Breast epithelium (tissue), 4 donors: ENCODE measurements at regions not wholly inside any gene's neighbourhood (a gene's known extent, or its start where the extent isn't known, plus 50 kb on each side); places are given as distances from the start of the nearest gene placed in this dataset.

Experiments used
- DNase-seq, 2 donors: peaks; one replicate each; pipeline ENCODE4 v3.0.0-alpha.2; 2019; ENCODE audit warnings: low spot score in 2 of 2
- H3K27ac ChIP-seq, 2 donors: fragments of 200-600 bp; sonication (generic) in 1 of 2; one replicate each; pipeline ENCODE4 v1.5.1; 2016 to 2019; ENCODE audit warnings: mild to moderate bottlenecking in 1 of 2
- H3K27me3 ChIP-seq, 2 donors: fragments of 200-600 bp; sonication (generic) in 1 of 2; one replicate each; pipeline versions ENCODE4 v1.5.1 to v1.6.0; 2017 to 2019; ENCODE audit warnings: control low read depth in 1 of 2, mild to moderate bottlenecking in 1 of 2
- H3K36me3 ChIP-seq: fragments of 200-600 bp; one replicate; pipeline ENCODE4 v1.5.1; 2019
- H3K4me1 ChIP-seq, 2 donors: fragments of 200-600 bp; sonication (generic); one replicate each; pipeline ENCODE4 v1.5.1; 2016 to 2019; ENCODE audit warnings: control low read depth in 1 of 2
- H3K4me3 ChIP-seq, 3 donors: fragments of 200-600 bp; sonication (generic); 1 replicate in 2 of 3; 2 replicates in 1 of 3; pipeline ENCODE4 v1.5.1; 2016 to 2019; ENCODE audit warnings: mild to moderate bottlenecking in 3 of 3, moderate library complexity in 2 of 3
- H3K9me3 ChIP-seq, 2 donors: fragments of 200-600 bp; sonication (generic) in 1 of 2; one replicate each; pipeline ENCODE4 v1.5.1; 2016 to 2019; ENCODE audit warnings: control low read depth in 1 of 2
- CTCF ChIP-seq, 3 donors: fragments of 450-650 bp; IDR thresholded peaks; one replicate each; pipeline ENCODE4 v1.5.1; 2016 to 2017; ENCODE audit warnings: antibody characterized with exemption in 3 of 3, mild to moderate bottlenecking in 3 of 3, moderate library complexity in 3 of 3
- POLR2A ChIP-seq: fragments of 450-650 bp; IDR thresholded peaks from one replicate; pipeline ENCODE4 v1.6.1; 2016; ENCODE audit warnings: antibody characterized with exemption, mild to moderate bottlenecking, moderate library complexity
- POLR2AphosphoS5 ChIP-seq, 3 donors: sonication (generic); formaldehyde crosslinking; IDR thresholded peaks; one replicate each; pipeline ENCODE4 v1.6.1; 2017; ENCODE audit warnings: antibody characterized with exemption in 3 of 3
- intact Hi-C: fragments of 100-400 bp; cut with DNase I; formaldehyde crosslinking; loops from one replicate; pipeline ENCODE4 v1.15.1; 2023; ENCODE audit warnings: low total_unique reads

DNA sequence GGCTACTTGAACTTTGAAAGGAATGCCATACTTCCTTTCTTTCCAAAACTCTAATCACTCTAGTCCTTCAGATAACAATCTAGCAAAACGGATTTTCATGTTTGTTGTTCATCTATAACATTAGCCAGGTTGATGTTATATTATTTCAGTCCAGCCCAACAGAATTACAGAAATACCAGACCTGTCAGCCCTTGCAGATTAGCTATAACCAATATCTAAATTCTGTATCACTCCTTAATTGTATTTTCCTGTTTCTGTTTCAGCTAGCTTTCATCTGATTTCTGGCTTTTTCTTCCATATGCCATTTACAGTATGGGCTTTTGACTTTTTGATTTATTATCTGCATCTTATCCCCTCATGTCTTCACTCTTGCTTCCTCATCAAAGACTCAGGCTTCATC, 479.8 kb upstream of the CDH8 start:
- TF ChIP-seq POLR2A (no peak), CTCF (IDR thresholded peaks at IDR 0.05) (no peak), POLR2AphosphoS5 (IDR thresholded peaks at IDR 0.05) (no peak)
- no peak overlapping the region for H3K4me3 ChIP-seq
- intact Hi-C loops, result no loop called here
- no peaks in the 10 kb centered on the region for H3K36me3 ChIP-seq
- H3K4me1 ChIP-seq, result no peaks in the 10 kb centered on the region
- H3K27ac ChIP-seq, result no peak overlapping the region
- no peaks in the 10 kb centered on the region for H3K9me3 ChIP-seq
- DNase-seq, result no peak
- H3K27me3 ChIP-seq, result no peaks in the 10 kb centered on the region

- no peak overlapping the region for H3K27ac ChIP-seq
- H3K27me3 ChIP-seq, result no peaks in the 10 kb centered on the region
- H3K4me3 ChIP-seq, result no peak overlapping the region
- DNase-seq, result no peak
- TF ChIP-seq CTCF (IDR thresholded peaks at IDR 0.05) (no peak), POLR2A (no peak), POLR2AphosphoS5 (IDR thresholded peaks at IDR 0.05) (no peak)
- intact Hi-C loops, result no loop called here
- no peaks in the 10 kb centered on the region for H3K36me3 ChIP-seq
- no peaks in the 10 kb centered on the region for H3K4me1 ChIP-seq
- no peaks in the 10 kb centered on the region for H3K9me3 ChIP-seq
Observed at GRCh38 chr16:62503073-62503472, 466.8 kb upstream of the CDH8 start.

GRCh38 chr16:62478903-62479458, 442.7 kb upstream of the CDH8 start:
- Histone ChIP-seq H3K27ac (no peak overlapping the region), H3K4me3 (peak overlapping the region in 1 of 3 donors; percentile 30)

DNA sequence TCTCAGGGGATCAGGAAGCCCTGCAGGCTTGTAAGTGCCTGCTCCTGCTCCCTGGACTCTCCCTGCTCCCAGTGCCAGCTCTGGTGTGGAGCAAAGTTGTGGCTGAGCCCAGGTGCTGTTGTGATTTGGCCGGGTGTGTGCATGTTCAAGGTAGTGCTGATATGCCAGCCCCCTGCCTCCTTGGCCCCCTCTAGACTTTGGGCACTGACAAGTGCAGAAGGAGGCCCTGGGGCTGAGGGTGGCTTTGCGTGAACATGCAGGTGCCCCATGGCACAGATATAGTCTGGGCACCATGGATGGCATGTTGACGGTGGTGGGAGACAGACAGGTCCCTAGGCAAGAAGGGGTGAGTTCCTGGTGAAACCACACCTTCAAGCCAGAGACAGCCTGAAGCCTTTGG, 441.6 kb upstream of the CDH8 start:
- no peak overlapping the region for H3K27ac ChIP-seq
- intact Hi-C loops, result no loop called here

More at GRCh38 chr16:62478903-62479458, 442.7 kb upstream of the CDH8 start:
- intact Hi-C loops, result no loop called here
- Histone ChIP-seq H3K27me3 (no peaks in the 10 kb centered on the region), H3K36me3 (no peaks in the 10 kb centered on the region), H3K4me1 (no peaks in the 10 kb centered on the region), H3K9me3 (peaks cover 0 to 8% of the 10 kb centered on the region in 2 donors)
- DNase-seq, result no peak
- TF ChIP-seq POLR2AphosphoS5 (IDR thresholded peaks at IDR 0.05) (no peak), POLR2A (no peak), CTCF (IDR thresholded peaks at IDR 0.05) (no peak)

DNA sequence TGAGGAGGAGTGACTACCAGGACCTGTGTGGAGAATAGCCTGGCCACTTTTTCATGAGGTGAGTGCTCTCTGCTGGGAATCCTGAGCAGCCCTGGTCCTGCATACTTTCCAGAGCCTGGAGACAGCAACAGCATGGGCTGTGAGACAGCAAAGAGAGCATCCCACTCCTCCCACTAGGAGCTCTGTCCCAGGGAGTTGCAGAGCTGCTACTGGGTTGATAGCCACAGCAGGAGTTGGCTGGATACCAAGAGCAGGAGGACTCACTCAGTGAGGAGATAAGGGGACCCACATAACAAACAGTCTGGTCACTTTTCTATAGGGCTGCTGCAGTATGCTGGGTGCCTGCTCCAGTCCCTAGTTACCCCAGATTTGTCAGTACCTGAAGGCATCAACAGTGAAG, 439.3 kb upstream of the CDH8 start:
- Histone ChIP-seq H3K36me3 (no peaks in the 10 kb centered on the region), H3K9me3 (peaks cover 13 to 16% of the 10 kb centered on the region in 2 donors), H3K4me3 (no peak overlapping the region), H3K4me1 (no peaks in the 10 kb centered on the region), H3K27me3 (no peaks in the 10 kb centered on the region), H3K27ac (no peak overlapping the region)
- no peak for TF ChIP-seq CTCF (IDR thresholded peaks at IDR 0.05)
- TF ChIP-seq POLR2A, result no peak
- TF ChIP-seq POLR2AphosphoS5 (IDR thresholded peaks at IDR 0.05), result no peak
- DNase-seq, result no peak
- intact Hi-C loops, result no loop called here

More for the DNA sequence above, 441.6 kb upstream of the CDH8 start:
- TF ChIP-seq POLR2A, result no peak
- TF ChIP-seq CTCF (IDR thresholded peaks at IDR 0.05), result no peak
- no peak for TF ChIP-seq POLR2AphosphoS5 (IDR thresholded peaks at IDR 0.05)
- no peak overlapping the region for H3K4me3 ChIP-seq
- no peaks in the 10 kb centered on the region for H3K36me3 ChIP-seq
- H3K9me3 ChIP-seq, result peaks cover 0 to 12% of the 10 kb centered on the region in 2 donors
- DNase-seq, result no peak
- H3K4me1 ChIP-seq, result no peaks in the 10 kb centered on the region
- no peaks in the 10 kb centered on the region for H3K27me3 ChIP-seq
